ENCODE measurements at regions not wholly inside any gene's neighbourhood (a gene's known extent, or its start where the extent isn't known, plus 50 kb on each side); places are given as distances from the start of the nearest gene placed in this dataset.

DNA sequence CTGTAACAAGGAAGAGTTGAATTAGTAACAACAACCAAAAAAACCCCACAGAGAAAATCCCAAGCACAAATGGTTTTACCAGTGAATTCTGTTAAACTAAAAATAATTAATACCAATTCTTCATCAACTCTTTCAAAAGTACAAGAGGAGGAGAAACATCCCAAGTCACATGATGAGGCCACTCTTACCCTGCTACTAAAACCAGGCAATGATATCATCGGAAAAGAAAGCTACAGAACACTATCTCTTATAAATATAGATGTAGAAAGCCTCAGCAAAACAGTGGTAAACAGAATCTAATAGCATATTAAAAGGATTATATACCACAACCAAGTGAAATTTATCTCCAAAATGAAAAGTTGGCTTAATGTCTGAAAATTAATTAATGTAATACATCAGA, 168.1 kb upstream of the SLCO3A1 start:
- DNase-seq = no peak

DNA sequence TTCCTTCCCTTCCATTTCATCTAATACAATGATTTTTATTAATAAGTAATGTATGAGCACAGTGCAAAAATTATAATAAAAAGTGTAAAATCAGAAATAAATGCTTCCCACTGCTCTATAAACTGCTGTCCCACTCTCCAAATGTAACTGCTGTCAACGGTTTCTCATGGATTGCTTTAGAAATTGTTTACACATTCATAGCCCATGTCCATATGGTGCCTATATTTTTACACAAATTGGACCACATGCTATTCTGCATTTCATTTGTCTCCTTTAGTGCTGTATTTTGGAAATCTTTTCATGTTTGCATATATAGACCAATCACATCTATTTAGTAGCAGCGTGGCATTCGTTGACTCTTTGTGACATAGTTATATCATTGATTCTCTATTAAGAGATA, 164.7 kb upstream of the SLCO3A1 start:
- DNase-seq = peak; percentile 7

DNA sequence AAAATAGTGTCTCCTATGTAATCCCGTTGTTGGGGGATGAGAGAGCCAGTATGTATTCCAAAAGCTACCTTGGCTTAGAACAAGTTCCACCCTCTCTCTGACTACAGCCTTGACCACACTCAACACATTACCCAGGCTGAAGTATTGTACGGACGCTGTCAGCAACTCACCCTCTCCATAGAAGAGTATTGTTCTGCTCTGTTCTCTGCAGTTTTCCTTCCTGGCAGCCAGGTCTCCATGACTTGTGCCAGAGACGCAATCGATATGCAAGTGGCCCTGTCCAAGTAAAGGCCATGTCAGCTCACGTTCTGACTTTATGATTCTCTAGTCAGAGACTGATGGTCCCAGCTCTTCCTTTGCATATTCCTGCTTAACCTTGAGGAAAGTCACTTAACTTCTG, 164.1 kb upstream of the SLCO3A1 start:
- DNase-seq = no peak

DNA sequence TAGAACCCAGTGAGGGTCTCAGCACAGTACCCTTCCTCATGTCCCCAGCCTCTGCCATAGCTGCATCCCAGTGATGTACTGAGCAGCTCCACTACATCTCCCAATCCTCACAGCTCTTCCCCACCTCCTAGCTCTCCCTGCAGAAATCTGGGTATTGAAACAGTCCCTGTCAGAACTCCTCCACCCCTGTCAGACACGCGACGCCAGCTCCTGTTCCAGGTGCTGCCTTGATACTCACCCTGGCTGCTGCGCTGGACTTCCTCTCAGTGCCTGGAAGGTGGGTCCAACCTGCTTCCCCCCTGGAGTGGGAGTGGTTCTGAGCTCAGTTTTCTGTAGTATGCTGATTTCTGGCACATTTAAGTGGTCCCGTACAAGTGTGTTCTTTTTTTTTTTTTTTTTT, 160.9 kb upstream of the SLCO3A1 start:
- DNase-seq = no peak

DNA sequence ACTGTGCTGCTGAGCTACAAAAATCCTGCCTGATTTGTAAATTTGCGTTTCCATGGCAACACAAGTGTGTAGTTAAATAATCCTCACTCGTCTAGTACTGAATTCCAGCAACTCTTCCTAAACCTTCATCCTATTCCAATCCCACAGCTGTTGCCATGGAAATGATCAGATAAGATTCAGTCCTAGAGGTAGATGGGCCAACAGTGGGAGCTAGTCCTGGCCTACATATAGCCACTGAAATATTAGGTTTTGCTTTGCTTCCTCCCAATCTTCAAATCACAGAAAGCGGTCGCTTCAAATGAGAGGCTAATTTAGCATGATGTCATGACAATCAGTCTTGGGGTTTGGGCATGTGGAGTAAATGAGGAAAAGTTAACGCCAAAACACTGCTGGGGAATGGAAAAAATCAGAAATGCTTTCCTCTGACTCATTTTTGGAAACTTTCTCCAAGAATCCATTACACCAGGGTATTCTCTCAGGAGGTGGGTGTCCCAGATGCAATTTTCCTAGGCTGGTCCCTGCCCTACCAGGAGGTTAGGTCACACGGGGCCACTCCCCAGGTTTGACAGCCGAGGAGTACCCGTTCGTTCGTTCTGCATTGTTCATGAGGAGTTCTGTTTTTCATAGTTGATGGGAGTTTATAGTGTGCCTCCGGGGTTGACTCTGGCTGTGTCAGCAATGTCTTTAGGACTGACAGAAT, 159.2 kb upstream of the SLCO3A1 start:
- DNase-seq = peak; percentile 98

DNA sequence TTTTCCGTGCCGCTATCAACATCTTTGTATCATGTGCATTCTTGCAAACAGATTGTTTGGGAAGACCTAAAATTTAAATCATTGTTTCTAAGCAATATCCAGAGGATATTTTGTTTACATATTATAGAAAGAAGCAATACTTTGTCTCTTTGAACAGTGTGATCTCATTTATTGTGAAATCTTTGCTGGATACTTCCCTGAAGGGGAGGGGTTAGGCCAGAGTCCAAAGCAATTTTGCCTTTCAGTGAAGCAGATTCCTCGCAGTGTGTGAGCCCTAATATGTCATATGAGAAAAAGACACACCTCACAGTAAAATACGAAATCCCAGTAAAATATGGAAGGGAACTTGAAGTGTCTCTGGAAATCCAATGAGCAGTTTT, 158.7 kb upstream of the SLCO3A1 start:
- DNase-seq = peak; percentile 93

DNA sequence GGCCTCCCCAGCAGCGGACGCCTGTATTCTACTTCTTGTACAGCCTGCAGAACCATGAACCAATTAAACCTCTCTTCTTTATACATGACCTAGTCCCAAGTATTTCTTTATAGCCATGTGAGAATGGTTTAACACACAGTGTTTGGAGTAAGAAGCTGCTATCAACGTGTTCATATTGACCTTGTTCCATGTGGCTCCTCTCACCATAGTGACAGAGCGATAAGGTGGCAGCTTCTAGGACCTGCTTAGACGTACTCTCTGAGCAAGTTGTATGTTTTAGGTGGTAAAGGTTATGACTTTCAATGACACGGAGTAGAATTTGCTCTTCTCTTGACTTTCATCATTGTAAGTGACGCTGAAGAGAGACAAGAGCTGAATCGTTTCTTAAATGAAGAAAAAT, 157.7 kb upstream of the SLCO3A1 start:
- DNase-seq = no peak

DNA sequence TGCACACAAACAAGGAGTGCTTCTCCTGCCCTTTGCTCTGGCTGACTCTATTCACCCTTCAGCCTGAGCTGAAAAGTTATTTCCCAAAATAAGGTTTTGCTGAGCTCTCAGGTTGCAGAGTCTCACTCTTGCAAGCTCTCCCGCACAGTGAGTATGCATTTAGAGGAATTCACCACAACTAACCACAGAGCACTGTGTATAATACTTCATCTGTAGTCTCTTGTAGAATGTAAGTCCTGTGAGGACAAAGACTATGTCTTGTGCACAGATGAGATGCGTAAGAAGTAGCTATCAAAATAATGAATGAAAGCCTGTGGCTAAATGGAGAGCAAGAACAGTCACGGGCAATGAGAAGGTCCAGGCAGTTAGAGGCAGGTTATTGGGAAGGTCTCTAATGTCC, 156.5 kb upstream of the SLCO3A1 start:
- DNase-seq = no peak

DNA sequence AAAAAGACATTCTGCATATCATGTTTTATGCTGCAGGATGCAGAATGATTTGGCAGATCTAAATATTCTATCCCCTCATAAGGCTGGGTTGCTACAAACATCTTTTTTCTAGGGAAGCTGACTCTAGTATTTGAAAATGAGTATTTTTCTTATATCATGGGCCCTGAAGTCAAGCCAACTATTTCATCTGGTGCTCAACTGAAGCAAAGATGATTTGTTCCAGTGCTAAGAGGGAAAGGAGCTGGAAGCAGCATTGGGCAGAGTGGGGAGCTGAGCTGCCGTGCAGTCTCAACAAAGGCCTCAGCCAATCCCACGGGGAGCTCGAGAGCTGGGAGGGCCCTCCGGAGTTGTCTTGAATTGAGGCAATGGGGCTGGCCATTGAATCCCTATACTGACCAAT, 155.3 kb upstream of the SLCO3A1 start:
- DNase-seq = peak; percentile 52

DNA sequence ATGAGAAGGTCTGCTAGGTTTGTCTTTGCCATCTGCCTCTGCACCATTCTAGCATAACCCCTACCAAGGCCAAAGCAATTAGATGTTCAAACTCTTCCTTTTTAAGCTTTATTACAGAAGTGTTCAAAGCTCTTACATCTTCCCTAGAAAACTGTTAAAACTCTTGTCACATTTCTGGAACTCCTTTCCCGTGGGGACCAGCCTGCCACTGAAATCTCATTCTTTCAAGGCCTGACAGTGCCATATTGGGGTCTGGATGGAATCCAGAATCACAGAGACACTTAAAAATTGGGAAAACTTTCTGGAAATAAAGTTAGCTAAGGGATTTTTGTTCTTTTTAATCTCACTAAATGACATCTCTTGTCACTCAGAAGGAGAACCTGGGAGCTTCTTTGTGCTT, 153.8 kb upstream of the SLCO3A1 start:
- DNase-seq = no peak

DNA sequence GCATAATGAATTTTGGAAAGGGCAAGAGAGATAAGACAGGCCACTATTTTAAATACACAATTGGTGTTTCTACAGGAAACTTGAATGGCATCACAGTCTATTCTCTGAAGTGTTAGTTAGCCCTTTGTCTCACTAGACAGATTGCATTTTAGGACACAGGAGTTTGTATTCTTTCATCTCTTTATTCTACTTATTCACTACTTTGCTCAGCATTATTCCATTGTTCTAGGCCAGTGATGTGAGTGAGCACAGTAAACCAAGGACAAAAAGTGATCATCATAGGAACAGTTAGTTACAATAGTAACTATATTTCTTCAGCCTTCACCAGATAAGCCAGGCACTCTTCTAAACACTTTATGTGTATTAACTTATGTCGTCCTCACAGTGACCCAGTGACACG, 150.2 kb upstream of the SLCO3A1 start:
- DNase-seq = no peak

DNA sequence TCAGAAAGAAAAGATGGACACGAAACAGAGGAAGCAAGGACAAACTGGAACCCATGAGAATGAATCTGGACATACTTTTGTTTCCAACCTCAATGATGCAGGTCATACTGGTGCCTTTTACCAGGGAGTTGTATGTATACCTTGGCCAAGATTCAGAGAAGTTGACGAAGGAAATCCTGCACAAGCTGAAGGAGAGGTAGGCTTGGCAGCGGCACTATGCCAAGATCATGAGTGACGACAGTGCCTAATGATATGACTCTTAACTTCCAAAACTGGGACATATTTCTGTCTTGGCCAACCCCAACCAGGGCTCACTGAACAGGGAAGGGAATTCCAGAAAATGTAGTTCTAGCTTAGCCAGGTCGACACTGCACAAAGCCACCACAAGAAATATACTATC, 149.2 kb upstream of the SLCO3A1 start:
- no peak for DNase-seq

DNA sequence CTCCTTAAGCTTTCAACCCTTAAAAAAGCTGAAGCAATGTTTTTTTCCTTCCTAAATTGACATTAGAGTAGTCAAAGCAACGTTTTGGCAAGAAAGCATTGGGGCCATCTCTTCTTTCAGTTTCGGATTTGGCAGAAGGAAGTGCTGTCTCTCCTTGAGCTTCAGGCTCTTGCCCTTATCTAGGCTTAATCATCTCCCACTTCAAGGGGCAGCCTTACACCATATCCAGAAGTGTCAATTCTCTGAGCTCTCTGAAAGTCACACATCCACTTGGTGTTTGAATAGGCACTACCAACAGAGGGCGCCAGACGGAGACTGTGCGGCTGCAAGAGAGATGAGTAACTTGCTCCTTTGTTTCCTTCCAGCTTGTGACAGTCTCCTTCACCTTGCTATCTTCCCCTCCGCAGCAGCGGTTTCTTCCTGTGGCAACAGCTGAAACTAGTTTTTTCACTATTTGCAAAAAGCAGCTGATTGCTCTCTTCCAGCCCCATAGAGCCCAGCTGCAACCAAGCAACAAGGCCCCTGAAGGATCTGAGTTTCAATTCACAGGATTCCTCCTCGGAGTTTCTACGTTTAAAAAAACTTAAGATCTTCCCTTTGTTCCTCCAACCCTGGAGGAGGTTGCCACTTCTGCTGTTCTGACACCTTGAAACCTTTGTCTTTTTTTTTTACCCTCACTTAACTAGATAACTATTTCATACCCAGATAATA, 147.0 kb upstream of the SLCO3A1 start:
- DNase-seq = peak; percentile 21

DNA sequence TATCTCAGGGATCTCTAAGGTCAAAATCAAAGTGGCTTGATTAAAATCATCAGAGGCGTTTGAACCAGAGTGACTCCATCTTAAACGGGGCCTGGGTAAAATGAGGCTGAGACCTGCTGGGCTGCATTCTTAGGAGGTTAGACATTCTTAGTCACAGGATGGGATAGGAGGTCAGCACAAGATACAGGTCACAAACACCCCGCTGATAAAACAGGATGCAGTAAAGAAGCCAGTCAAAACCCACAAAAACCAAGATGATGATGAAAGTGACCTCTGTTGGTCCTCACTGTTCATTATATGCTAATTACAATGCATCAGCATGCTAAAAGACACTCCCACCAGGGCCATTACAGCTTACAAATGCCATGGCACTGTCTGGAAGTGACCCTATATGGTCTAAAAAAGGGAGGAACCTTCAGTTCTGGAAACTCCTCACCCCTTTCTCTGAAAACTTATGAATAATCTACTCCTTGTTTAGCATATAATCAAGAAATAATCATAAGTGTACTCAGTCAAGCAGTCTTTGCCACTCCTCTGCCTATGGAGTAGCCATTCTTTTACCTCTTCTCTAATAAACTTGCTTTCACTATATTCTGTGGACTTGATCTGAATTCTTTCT, 143.3 kb upstream of the SLCO3A1 start:
- DNase-seq = no peak

DNA sequence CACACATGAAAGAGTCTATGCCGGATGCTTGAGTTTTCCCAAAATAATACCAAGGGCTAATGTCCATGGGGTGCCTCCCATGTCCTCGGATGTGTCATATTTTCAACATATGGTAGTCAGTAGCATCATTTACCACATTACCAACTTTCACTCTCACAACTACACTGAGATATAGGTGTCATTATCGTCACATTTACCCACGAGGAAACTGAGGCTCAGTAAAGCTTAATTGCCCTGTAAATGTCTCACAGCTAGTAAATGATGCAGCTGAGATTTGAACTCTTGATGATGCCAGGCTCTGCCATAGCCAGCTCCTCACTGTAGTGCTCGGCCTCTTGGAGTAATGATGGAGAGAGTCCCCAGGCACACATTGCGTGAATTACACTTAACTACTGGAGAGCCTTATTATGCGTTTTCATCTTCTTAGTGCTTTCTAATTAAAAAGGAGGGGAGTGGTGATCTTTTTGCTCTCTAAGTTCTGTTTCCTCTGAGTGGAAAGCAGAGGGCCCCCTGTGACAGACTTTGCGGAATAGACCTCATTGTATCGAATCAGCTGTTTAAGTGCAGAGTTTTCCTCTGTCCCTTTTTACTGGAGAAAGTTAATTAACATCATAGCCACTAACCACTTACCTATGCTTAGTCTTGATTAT, 142.0 kb upstream of the SLCO3A1 start:
- DNase-seq = no peak

DNA sequence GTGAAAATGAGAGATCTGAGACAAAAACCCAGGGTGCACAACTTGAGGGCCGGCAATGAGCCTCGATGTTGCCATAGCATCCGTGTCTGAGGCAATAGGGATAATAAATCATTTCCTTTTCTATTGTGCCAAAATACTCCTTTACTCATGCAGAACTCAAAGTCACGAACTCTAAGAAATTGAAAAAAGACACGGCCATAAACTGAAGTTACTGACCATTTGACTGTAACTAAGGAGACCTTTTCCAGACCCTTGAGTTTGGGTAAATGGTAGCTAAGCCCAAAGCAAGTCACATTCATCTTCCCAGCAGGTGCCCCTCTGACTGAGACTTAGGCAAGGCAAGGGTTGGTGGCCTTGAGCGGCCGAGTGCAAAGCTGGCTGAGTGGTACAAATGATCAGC, 141.2 kb upstream of the SLCO3A1 start:
- DNase-seq = no peak

DNA sequence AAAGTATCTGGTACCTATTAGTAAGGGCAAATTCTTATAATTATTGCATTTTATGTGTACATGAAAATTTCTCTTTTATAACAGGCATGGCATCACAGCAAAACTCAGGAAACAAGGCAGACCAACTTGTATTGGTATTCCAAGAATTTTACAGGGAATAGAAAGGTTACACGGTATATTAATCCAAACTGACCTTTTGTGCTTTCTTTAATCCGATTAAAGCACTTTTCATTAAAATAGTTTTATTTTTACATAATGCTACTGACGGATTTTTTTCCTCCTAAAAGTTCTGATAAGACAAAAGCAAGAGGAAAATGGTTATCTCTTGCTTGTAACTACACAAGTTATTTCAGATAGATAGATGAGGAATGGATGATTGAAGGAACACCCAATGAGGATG, 137.0 kb upstream of the SLCO3A1 start:
- DNase-seq = no peak

DNA sequence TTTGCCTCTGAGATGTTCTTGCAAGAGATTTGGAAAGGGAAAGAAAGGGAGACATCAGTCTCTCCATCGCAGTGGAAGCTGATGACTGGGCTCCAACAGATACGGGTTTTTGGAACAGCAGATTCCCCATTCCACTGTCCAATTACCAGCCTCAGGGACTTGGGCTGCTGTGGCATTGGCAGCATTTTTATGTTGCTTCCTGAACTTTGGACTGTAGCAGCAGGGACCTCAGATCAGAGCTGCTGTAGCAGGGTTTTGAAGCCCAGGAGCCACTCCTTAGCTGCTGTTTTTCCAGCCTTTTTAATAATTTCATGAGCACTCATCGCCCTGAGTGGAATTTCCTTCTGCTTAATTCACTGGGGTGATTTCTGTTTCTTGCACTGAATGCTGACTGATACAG, 135.7 kb upstream of the SLCO3A1 start:
- no peak for DNase-seq

DNA sequence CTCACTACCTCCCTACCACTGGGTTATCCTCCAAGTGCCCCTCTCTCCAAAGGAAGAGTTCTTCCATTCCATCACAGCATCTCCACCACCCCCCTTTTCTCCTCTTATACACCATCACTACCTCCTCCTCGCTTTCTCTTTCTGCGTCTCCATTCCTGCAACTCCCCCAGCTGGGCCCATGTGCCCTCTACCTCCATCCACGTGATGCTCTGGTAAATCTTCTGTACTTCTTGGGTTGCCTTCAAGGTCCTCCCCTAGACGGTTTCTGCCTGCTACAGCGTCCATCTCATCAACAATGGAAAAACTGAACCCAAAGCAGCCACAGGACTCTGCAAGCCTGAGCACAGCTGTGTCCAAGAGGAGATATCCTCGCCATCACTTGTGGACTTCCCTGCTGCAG, 129.5 kb upstream of the SLCO3A1 start:
- DNase-seq = no peak

DNA sequence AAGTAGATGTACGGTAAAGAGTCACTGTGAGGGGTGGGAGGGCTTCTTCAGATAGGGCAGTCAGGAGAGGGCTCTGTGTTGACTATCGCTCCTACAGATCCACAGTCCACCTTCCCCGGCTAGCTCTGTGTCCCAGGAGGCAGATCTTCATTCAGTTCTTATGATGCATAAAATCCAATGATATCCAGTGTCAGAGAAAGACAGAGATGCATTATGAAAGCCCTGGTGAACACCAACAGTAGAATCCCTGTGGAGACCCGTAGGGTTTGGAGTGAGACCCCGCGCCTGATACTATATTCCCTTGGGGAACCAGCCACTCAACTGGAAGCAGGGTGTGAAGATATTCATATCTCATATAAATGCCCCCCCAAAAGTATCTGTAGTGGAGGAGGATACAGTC, 119.8 kb upstream of the SLCO3A1 start:
- DNase-seq = no peak

DNA sequence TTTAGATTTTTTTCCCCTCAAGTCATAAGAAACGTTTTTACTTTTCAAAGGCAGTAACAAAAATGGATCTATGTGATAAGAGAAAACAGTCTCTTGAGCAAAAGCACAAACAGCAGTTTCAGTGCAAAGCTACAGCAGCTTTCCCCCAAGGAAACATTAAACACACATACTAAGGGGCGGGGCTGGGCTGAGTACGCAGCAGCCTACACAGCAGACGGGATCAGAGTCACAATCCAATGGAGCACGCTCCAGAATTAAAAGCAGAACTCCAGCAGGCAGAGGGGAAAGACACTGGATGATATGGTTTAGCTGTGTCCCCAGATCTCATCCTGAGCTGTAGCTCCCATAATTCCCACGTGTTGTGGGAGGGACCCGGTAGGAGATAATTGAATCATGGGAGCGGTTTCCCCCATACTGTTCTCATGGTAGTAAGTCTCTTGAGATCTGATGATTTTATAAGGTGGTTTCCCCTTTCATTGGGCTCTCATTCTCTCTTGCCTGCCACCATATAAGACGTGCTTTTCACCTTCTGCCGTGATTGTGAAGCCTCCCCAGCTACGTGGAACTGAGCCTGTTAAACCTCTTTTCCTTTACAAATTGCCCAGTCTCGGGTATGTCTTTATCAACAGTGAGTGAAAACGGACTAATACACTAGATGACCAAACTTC, 116.2 kb upstream of the SLCO3A1 start:
- DNase-seq = peak; percentile 37

DNA sequence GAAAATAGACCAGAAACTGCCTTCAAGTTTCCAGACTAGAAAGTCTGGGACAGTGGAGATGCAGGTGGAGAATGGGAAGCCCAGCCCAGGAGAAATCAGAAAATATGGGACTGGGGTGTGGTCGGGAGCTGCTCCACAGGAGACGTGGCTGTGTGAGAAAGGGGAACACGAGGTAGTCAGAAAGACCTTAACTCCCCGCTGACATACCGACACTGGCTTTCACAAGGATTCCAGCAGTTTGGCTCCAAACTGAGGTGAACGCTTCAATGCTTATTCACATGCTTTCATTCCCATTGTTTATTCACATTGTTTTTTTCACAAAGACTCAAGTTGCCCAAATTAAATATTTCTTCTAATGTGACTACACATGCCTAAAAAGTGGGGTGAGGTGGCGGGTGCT, 111.5 kb upstream of the SLCO3A1 start:
- DNase-seq = no peak

DNA sequence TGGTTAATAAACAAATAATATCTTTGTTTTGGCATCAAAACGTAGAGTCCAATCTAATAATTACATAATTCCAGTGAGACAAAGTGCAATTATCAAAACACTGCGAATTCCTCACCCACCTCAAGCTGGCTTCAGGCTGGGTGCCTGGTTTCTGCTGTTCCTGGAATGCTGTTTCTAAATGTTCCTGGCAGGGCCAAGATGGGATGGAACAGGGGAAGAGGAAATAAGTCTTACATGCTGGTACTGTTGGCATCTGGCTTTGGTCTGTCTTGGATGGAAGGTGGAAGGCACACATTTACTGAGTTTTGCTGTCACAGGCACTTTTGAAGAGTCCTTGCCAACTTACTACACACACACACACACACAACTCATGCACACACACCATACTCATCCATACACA, 101.9 kb upstream of the SLCO3A1 start:
- DNase-seq = no peak

Data from skin of body (tissue), 1 donor.